ENCODE measurements at regions not wholly inside any gene's neighbourhood (a gene's known extent, or its start where the extent isn't known, plus 50 kb on each side); places are given as distances from the start of the nearest gene placed in this dataset.

DNA sequence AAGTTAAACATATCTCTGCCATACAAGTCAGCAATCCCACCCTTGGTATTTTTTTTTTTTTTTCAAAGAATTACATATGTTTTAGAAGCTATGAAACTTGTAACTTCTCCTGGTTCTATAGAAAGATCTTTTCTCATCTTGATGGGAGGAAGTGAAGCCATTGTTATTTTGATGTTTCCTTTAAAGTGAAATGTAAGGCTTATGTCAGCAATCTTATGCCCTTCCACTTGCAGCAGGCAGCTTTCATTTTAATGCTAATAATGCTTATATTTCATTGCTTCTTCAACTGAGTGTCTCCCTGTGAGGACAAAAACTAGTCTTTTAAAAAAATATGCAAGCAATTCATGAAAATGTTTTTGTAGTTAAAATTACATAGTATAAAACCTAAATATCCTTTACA lies 1614.7 kb downstream of the KHDRBS2 start:
- ChIA-PET POLR2A (no interaction called here), RAD21 (ENCODE audit: low non-redundant PET in 1 of 2, low total read pairs in 2 of 2, uncharacterized antibody in 2 of 2, unreplicated experiment in 2 of 2) (no interaction called here), CTCF (no interaction called here)
- H3K9me2 ChIP-seq (ENCODE audit: insufficient read depth): no peaks in the 10 kb centered on the region
- DNase-seq (ENCODE audit: low read depth, low spot score): no peak
- H3K27ac ChIP-seq (ENCODE audit: low read depth, low read length): no peak overlapping the region
- H3K4me3 ChIP-seq (replicated peaks in 1 of 2; ENCODE audit: low read depth in 1 of 2, low read length in 2 of 2): no peak overlapping the region
- no peaks in the 10 kb centered on the region for H3K4me1 ChIP-seq (ENCODE audit: control insufficient read depth in 1 of 2, insufficient read depth in 2 of 2, low read length in 2 of 2)
- H3K79me2 ChIP-seq (ENCODE audit: insufficient read depth, low read length): no peaks in the 10 kb centered on the region
- BruUV-seq (replicated peaks): no TSS peak
- no peak overlapping the region for H3K4me2 ChIP-seq (ENCODE audit: low read length)
- peaks cover 5 to 20% of the 10 kb centered on the region in 2 experiments; a peak in 2 of 4 replicates for H3K9me3 ChIP-seq (ENCODE audit: control insufficient read depth in 1 of 2, insufficient read depth in 1 of 2, low read depth in 1 of 2, low read length in 2 of 2)
- H3K27me3 ChIP-seq (ENCODE audit: insufficient read depth, low read length): no peaks in the 10 kb centered on the region
- H3K9ac ChIP-seq (ENCODE audit: low read length): no peak overlapping the region
- no peaks in the 10 kb centered on the region for H3K36me3 ChIP-seq (ENCODE audit: control insufficient read depth in 1 of 2, insufficient read depth in 2 of 2, low read length in 2 of 2)
- intact Hi-C loops (cut with micrococcal nuclease): no loop called here
- no peak for ATAC-seq
- H4K20me1 ChIP-seq (ENCODE audit: insufficient read depth): no peaks in the 10 kb centered on the region
- no peak for TF ChIP-seq YY1 (IDR thresholded peaks at IDR 0.05; ENCODE audit: extremely low read depth, insufficient replicate concordance, low read depth, low read length)
- TF ChIP-seq JUND (IDR thresholded peaks at IDR 0.05): no peak
- no peak for TF ChIP-seq TCF7L2 (IDR thresholded peaks at IDR 0.05; ENCODE audit: borderline replicate concordance, extremely low read depth, insufficient read depth, insufficient read length)
- no peak for TF ChIP-seq POLR2A (IDR thresholded peaks at IDR 0.05; ENCODE audit: borderline replicate concordance, extremely low read depth, insufficient read depth, insufficient read length)
- TF ChIP-seq EGR1 (IDR thresholded peaks at IDR 0.05; ENCODE audit: low read depth): no peak
- TF ChIP-seq EZH2 (IDR thresholded peaks at IDR 0.05): no peak
- TF ChIP-seq, protein P1, sequence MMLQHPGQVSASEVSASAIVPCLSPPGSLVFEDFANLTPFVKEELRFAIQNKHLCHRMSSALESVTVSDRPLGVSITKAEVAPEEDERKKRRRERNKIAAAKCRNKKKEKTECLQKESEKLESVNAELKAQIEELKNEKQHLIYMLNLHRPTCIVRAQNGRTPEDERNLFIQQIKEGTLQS (IDR thresholded peaks at IDR 0.05): no peak
- no peak for TF ChIP-seq ELF1 (IDR thresholded peaks at IDR 0.05; ENCODE audit: borderline replicate concordance, low read depth)
- TF ChIP-seq POLR2AphosphoS5 (IDR thresholded peaks at IDR 0.05; ENCODE audit: low read depth, low read length): no peak
- TF ChIP-seq, protein P2, sequence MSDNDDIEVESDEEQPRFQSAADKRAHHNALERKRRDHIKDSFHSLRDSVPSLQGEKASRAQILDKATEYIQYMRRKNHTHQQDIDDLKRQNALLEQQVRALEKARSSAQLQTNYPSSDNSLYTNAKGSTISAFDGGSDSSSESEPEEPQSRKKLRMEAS (IDR thresholded peaks at IDR 0.05): no peak
- TF ChIP-seq, protein P3, sequence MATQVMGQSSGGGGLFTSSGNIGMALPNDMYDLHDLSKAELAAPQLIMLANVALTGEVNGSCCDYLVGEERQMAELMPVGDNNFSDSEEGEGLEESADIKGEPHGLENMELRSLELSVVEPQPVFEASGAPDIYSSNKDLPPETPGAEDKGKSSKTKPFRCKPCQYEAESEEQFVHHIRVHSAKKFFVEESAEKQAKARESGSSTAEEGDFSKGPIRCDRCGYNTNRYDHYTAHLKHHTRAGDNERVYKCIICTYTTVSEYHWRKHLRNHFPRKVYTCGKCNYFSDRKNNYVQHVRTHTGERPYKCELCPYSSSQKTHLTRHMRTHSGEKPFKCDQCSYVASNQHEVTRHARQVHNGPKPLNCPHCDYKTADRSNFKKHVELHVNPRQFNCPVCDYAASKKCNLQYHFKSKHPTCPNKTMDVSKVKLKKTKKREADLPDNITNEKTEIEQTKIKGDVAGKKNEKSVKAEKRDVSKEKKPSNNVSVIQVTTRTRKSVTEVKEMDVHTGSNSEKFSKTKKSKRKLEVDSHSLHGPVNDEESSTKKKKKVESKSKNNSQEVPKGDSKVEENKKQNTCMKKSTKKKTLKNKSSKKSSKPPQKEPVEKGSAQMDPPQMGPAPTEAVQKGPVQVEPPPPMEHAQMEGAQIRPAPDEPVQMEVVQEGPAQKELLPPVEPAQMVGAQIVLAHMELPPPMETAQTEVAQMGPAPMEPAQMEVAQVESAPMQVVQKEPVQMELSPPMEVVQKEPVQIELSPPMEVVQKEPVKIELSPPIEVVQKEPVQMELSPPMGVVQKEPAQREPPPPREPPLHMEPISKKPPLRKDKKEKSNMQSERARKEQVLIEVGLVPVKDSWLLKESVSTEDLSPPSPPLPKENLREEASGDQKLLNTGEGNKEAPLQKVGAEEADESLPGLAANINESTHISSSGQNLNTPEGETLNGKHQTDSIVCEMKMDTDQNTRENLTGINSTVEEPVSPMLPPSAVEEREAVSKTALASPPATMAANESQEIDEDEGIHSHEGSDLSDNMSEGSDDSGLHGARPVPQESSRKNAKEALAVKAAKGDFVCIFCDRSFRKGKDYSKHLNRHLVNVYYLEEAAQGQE (IDR thresholded peaks at IDR 0.05; ENCODE audit: low read depth): no peak
- TF ChIP-seq ZNF274 (IDR thresholded peaks at IDR 0.05; ENCODE audit: low read depth, low read length): no peak
- TF ChIP-seq, protein P4, sequence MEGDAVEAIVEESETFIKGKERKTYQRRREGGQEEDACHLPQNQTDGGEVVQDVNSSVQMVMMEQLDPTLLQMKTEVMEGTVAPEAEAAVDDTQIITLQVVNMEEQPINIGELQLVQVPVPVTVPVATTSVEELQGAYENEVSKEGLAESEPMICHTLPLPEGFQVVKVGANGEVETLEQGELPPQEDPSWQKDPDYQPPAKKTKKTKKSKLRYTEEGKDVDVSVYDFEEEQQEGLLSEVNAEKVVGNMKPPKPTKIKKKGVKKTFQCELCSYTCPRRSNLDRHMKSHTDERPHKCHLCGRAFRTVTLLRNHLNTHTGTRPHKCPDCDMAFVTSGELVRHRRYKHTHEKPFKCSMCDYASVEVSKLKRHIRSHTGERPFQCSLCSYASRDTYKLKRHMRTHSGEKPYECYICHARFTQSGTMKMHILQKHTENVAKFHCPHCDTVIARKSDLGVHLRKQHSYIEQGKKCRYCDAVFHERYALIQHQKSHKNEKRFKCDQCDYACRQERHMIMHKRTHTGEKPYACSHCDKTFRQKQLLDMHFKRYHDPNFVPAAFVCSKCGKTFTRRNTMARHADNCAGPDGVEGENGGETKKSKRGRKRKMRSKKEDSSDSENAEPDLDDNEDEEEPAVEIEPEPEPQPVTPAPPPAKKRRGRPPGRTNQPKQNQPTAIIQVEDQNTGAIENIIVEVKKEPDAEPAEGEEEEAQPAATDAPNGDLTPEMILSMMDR (IDR thresholded peaks at IDR 0.05 in 2 of 3, conservative IDR thresholded peaks at IDR 0.05 in 1 of 3; ENCODE audit: borderline replicate concordance in 1 of 3, insufficient read depth in 1 of 3, low read depth in 2 of 3, low read length in 2 of 3): no peak
- H2AFZ ChIP-seq (ENCODE audit: low read depth, low read length, poor library complexity, severe bottlenecking): no peak overlapping the region

Data from HCT116 (cell line).